ENCODE measurements at regions not wholly inside any gene's neighbourhood (a gene's known extent, or its start where the extent isn't known, plus 50 kb on each side); places are given as distances from the start of the nearest gene placed in this dataset.

DNA sequence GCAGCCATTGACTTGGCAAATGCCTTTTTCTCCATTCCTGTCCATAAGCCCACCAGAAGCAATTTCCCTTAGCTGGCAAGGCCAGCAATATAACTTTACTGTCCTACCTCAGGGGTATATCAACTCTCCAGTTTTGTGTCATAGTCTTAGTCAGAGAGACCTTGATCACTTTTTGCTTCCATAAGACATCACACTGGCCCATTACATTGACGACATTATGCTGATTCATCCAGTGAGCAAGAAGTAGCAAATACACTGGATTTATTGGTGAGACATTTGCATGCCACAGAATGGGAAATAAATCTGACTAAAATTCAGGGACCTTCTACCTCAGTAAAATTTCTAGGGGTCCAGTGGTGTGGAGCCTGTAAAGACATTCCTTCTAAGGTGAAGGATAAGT is 649.7 kb upstream of the ANKRD30A start:
- no peaks in the 10 kb centered on the region for H3K9me3 ChIP-seq (ENCODE audit: insufficient read depth in 2 of 2, low read depth in 1 of 2, low read length in 1 of 2)
- H3K18ac ChIP-seq (ENCODE audit: extremely low read depth, low read length) = no peak overlapping the region
- H4K8ac ChIP-seq (ENCODE audit: extremely low read depth, insufficient read depth, low read length) = no peak overlapping the region
- no peak overlapping the region for H3K4me2 ChIP-seq (ENCODE audit: insufficient read depth in 1 of 2, low read depth in 2 of 2, low read length in 2 of 2)
- H3K4me3 ChIP-seq (ENCODE audit: extremely low read depth in 1 of 4, insufficient read depth in 2 of 4, low read depth in 3 of 4, low read length in 4 of 4) = no peak overlapping the region
- DNase-seq (ENCODE audit: low read depth in 1 of 2, low spot score in 2 of 2) = no peak
- H2BK15ac ChIP-seq (ENCODE audit: low read length) = no peak overlapping the region
- H2BK20ac ChIP-seq (ENCODE audit: low read length) = no peak overlapping the region
- no peaks in the 10 kb centered on the region for H3K36me3 ChIP-seq (ENCODE audit: control insufficient read depth in 2 of 4, insufficient read depth in 4 of 4, low read length in 3 of 4)
- H3K14ac ChIP-seq (ENCODE audit: insufficient read length) = no peak overlapping the region
- no peak overlapping the region for H3K27ac ChIP-seq (ENCODE audit: low read depth, low read length)
- 100% methylated on average over 1 of the region's 1 CpG; no CpG with 5 or more reads in 1 of the 2 experiments for WGBS, 2 experiments (ENCODE audit: extremely low coverage in 1 of 2, insufficient coverage in 1 of 2, insufficient read length in 1 of 2, insufficient replicate concordance in 2 of 2, low coverage in 1 of 2, low lambda C conversion rate in 2 of 2, missing lambda C conversion rate in 1 of 2)
- POLR2A ChIA-PET (ENCODE audit: partially characterized antibody) = no interaction called here
- no peak overlapping the region for H3K4ac ChIP-seq (replicated peaks; ENCODE audit: insufficient read length, low read depth, low read length)
- H3K4me1 ChIP-seq (replicated peaks in 1 of 4; ENCODE audit: control insufficient read depth in 3 of 4, insufficient read depth in 4 of 4, low read length in 3 of 4) = no peaks in the 10 kb centered on the region
- no peaks in the 10 kb centered on the region for H3K23me2 ChIP-seq (ENCODE audit: low read depth, low read length)
- H2BK12ac ChIP-seq (ENCODE audit: low read depth, low read length) = no peak overlapping the region
- H4K5ac ChIP-seq (ENCODE audit: insufficient read length, low read depth, low read length) = no peak overlapping the region
- no peak overlapping the region for H4K91ac ChIP-seq (replicated peaks; ENCODE audit: insufficient read length, low read length)
- H3K56ac ChIP-seq (replicated peaks; ENCODE audit: insufficient read length, low read depth, low read length) = no peak overlapping the region
- H2BK120ac ChIP-seq (replicated peaks; ENCODE audit: low read depth, low read length) = no peak overlapping the region
- H3K79me1 ChIP-seq (ENCODE audit: low read depth, low read length) = no peaks in the 10 kb centered on the region
- no peaks in the 10 kb centered on the region for H3K27me3 ChIP-seq (replicated peaks in 1 of 4; ENCODE audit: control insufficient read depth in 3 of 4, extremely low read depth in 1 of 4, insufficient read depth in 3 of 4, low read length in 3 of 4)
- H3K9ac ChIP-seq (replicated peaks in 1 of 4; ENCODE audit: extremely low read depth in 1 of 4, low read depth in 3 of 4, low read length in 3 of 4) = no peak overlapping the region
- H2AFZ ChIP-seq (ENCODE audit: low read length) = no peak overlapping the region
- H2AK5ac ChIP-seq (ENCODE audit: low read depth, low read length) = no peak overlapping the region
- no peak overlapping the region for H3K23ac ChIP-seq (ENCODE audit: insufficient read length)
- no peak overlapping the region for H2BK5ac ChIP-seq (ENCODE audit: low read depth, low read length)
- H4K20me1 ChIP-seq (replicated peaks in 1 of 2; ENCODE audit: control insufficient read depth in 1 of 2, insufficient read depth in 2 of 2, low read length in 2 of 2) = no peaks in the 10 kb centered on the region
- H3K79me2 ChIP-seq (ENCODE audit: control insufficient read depth in 1 of 2, insufficient read depth in 2 of 2, low read length in 2 of 2) = no peaks in the 10 kb centered on the region
- no peak for FAIRE-seq
- CTCF ChIA-PET (ENCODE audit: partially characterized antibody) = no interaction called here
- TF ChIP-seq ATF2 (IDR thresholded peaks at IDR 0.05; ENCODE audit: low read length) (no peak), JUND (IDR thresholded peaks at IDR 0.05; ENCODE audit: low read length) (no peak), MAFK (IDR thresholded peaks at IDR 0.05; ENCODE audit: low read depth, low read length) (no peak)
